HuH-7.5 (cell line): ENCODE measurements at regions not wholly inside any gene's neighbourhood (a gene's known extent, or its start where the extent isn't known, plus 50 kb on each side); places are given as distances from the start of the nearest gene placed in this dataset.

Experiments
- DNase-seq: peaks from one replicate; pipeline ENCODE4 v3.0.0; 2011; ENCODE audit warnings: low spot score

- no peak for DNase-seq
These were observed 189.8 kb downstream of the TMX3 start for GRCh38 chr18:68525091-68525490.

- DNase-seq: no peak
These were observed 194.4 kb downstream of the TMX3 start for GRCh38 chr18:68520406-68521075.

GRCh38 chr18:68519336-68519735 is 195.6 kb downstream of the TMX3 start:
- DNase-seq: no peak

GRCh38 chr18:68509902-68510301 is 205.0 kb downstream of the TMX3 start:
- DNase-seq: no peak

- DNase-seq: no peak
These were observed 207.1 kb downstream of the TMX3 start for GRCh38 chr18:68507781-68508180.

- DNase-seq: no peak
These were observed 209.7 kb downstream of the TMX3 start for GRCh38 chr18:68505178-68505574.

- no peak for DNase-seq
These were observed 210.3 kb downstream of the TMX3 start for GRCh38 chr18:68504441-68505177.

GRCh38 chr18:68500556-68500955 is 214.4 kb downstream of the TMX3 start:
- no peak for DNase-seq

GRCh38 chr18:68499141-68499540 is 215.8 kb downstream of the TMX3 start:
- no peak for DNase-seq

GRCh38 chr18:68498636-68499035 is 216.3 kb downstream of the TMX3 start:
- DNase-seq: no peak

GRCh38 chr18:68498185-68498584 is 216.7 kb downstream of the TMX3 start:
- no peak for DNase-seq

- no peak for DNase-seq
These were observed 219.9 kb downstream of the TMX3 start for GRCh38 chr18:68494802-68495581.

- DNase-seq: no peak
These were observed 225.7 kb downstream of the TMX3 start for GRCh38 chr18:68489013-68489792.

- DNase-seq: no peak
These were observed 230.7 kb downstream of the TMX3 start for GRCh38 chr18:68484241-68484640.

- no peak for DNase-seq
These were observed 232.1 kb downstream of the TMX3 start for GRCh38 chr18:68482815-68483214.

GRCh38 chr18:68480196-68480595 is 234.7 kb downstream of the TMX3 start:
- no peak for DNase-seq

- no peak for DNase-seq
These were observed 236.7 kb downstream of the TMX3 start for GRCh38 chr18:68478246-68478645.

GRCh38 chr18:68475883-68476282 is 239.0 kb downstream of the TMX3 start:
- DNase-seq: no peak

GRCh38 chr18:68472701-68473295 is 242.1 kb downstream of the TMX3 start:
- no peak for DNase-seq

- no peak for DNase-seq
These were observed 245.8 kb downstream of the TMX3 start for GRCh38 chr18:68469049-68469625.

GRCh38 chr18:68467957-68468356 is 247.0 kb downstream of the TMX3 start:
- DNase-seq: no peak
